WTC11 (cell line): ENCODE measurements at regions not wholly inside any gene's neighbourhood (a gene's known extent, or its start where the extent isn't known, plus 50 kb on each side); places are given as distances from the start of the nearest gene placed in this dataset.
A peak's percentile ranks its signal among the peaks of the same experiment; 100 is the strongest.

Source experiments
- ATAC-seq: fragments of 200-7000 bp; cut with Tn5 transposase; 2 replicates; pipeline ENCODE4 v1.10.0; 2021; ENCODE audit warnings: mild to moderate bottlenecking, moderate library complexity
- CTCF ChIA-PET: fragments of 300-600 bp; sonication (Branson Sonifier 250); formaldehyde crosslinking; loops from one replicate; lab custom pipeline; 2021; ENCODE audit warnings: antibody characterized with exemption; lab: Charles Lee
- POLR2A ChIA-PET: fragments of 350-600 bp; sonication (Branson Sonifier 250); formaldehyde crosslinking; loops from one replicate; lab custom pipeline; 2021; ENCODE audit warnings: antibody characterized with exemption; lab: Charles Lee
- DNase-seq: peaks from one replicate; pipeline ENCODE4 v3.0.0; 2021; ENCODE audit warnings: low spot score
- H3K27ac Mint-ChIP-seq: 2 replicates; pipeline ENCODE4 v1.8.0; 2021; ENCODE audit warnings: mixed read lengths
- H3K27me3 Mint-ChIP-seq: 2 replicates; pipeline ENCODE4 v1.8.0; 2021; ENCODE audit warnings: low read depth, mild to moderate bottlenecking, moderate library complexity, mixed read lengths
- H3K36me3 Mint-ChIP-seq: 2 replicates; pipeline ENCODE4 v1.8.0; 2021; ENCODE audit warnings: mixed read lengths
- H3K4me1 Mint-ChIP-seq: 2 replicates; pipeline ENCODE4 v1.8.0; 2022; ENCODE audit warnings: mixed read lengths
- H3K4me3 Mint-ChIP-seq: 2 replicates; pipeline ENCODE4 v1.8.0; 2021; ENCODE audit warnings: mild to moderate bottlenecking, moderate library complexity, mixed read lengths
- H3K9me3 Mint-ChIP-seq: 2 replicates; pipeline ENCODE4 v1.8.0; 2021; ENCODE audit warnings: mixed read lengths
- CTCF ChIP-seq: fragments of 200-600 bp; IDR thresholded peaks from 2 replicates; pipeline ENCODE4 v1.8.0; 2022; ENCODE audit warnings: antibody characterized with exemption
- E2F5 ChIP-seq: sonication (generic); formaldehyde crosslinking; IDR thresholded peaks from 2 replicates; pipeline ENCODE4 v1.8.1; 2022; ENCODE audit warnings: mild to moderate bottlenecking, moderate library complexity, missing genetic modification reagents
- ERG ChIP-seq: fragments of 250-450 bp; sonication (Bioruptor Pico); IDR thresholded peaks from 2 replicates; pipeline ENCODE4 v1.8.0; 2021; ENCODE audit warnings: mild to moderate bottlenecking
- FOXP4 ChIP-seq: sonication (generic); formaldehyde crosslinking; IDR thresholded peaks from 2 replicates; pipeline ENCODE4 v1.8.0; 2022; ENCODE audit warnings: mild to moderate bottlenecking, missing genetic modification reagents
- GRHL2 ChIP-seq: fragments of 250-450 bp; sonication (Bioruptor Pico); IDR thresholded peaks from 2 replicates; pipeline ENCODE4 v1.8.0; 2022; ENCODE audit warnings: mild to moderate bottlenecking, moderate library complexity; ENCODE audit not compliant: insufficient replicate concordance, severe bottlenecking
- IRF1 ChIP-seq: sonication (generic); formaldehyde crosslinking; IDR thresholded peaks from 2 replicates; pipeline ENCODE4 v1.8.0; 2023; ENCODE audit warnings: missing genetic modification reagents
- NFYB ChIP-seq: sonication (generic); formaldehyde crosslinking; conservative IDR thresholded peaks from 2 replicates; pipeline ENCODE4 v1.8.0; 2022; ENCODE audit warnings: low read depth, missing genetic modification reagents
- OVOL2 ChIP-seq: fragments of 250-450 bp; sonication (Bioruptor Pico); IDR thresholded peaks from 2 replicates; pipeline ENCODE4 v1.9.0; 2021; ENCODE audit warnings: mild to moderate bottlenecking, borderline replicate concordance
- PREB ChIP-seq: sonication (generic); formaldehyde crosslinking; IDR thresholded peaks from 2 replicates; pipeline ENCODE4 v1.8.1; 2022; ENCODE audit warnings: mild to moderate bottlenecking, missing genetic modification reagents, moderate library complexity, borderline replicate concordance
- SMAD4 ChIP-seq: sonication (generic); formaldehyde crosslinking; IDR thresholded peaks from 2 replicates; pipeline ENCODE4 v1.8.0; 2022; ENCODE audit warnings: mild to moderate bottlenecking, missing genetic modification reagents
- TCF7 ChIP-seq: sonication (generic); formaldehyde crosslinking; IDR thresholded peaks from 2 replicates; pipeline ENCODE4 v1.8.0; 2022; ENCODE audit warnings: mild to moderate bottlenecking, low read depth, missing genetic modification reagents, moderate library complexity
- ZNF263 ChIP-seq: sonication (generic); formaldehyde crosslinking; IDR thresholded peaks from 2 replicates; pipeline ENCODE4 v1.8.1; 2022; ENCODE audit warnings: low read depth, mild to moderate bottlenecking, moderate library complexity, missing genetic modification reagents
- ZNF281 ChIP-seq: sonication (generic); formaldehyde crosslinking; IDR thresholded peaks from 2 replicates; pipeline ENCODE4 v1.8.0; 2023; ENCODE audit warnings: mild to moderate bottlenecking, missing genetic modification reagents
- ZNF512 ChIP-seq: sonication (generic); formaldehyde crosslinking; IDR thresholded peaks from 2 replicates; pipeline ENCODE4 v1.8.1; 2022; ENCODE audit warnings: missing genetic modification reagents, borderline replicate concordance

- H3K27me3 Mint-ChIP-seq: peaks cover 2% of the 10 kb centered on the region; the same call in 1 of the 2 replicates
- TF ChIP-seq ZNF512 (no peak), CTCF (no peak), TCF7 (CRISPR knock-in tag) (no peak), GRHL2 (no peak), ZNF281 (CRISPR knock-in tag) (no peak), OVOL2 (CRISPR knock-in tag) (no peak), SMAD4 (CRISPR knock-in tag) (no peak), FOXP4 (CRISPR knock-in tag) (no peak), PREB (CRISPR knock-in tag) (no peak), E2F5 (CRISPR knock-in tag) (no peak), ERG (CRISPR knock-in tag) (no peak), ZNF263 (CRISPR knock-in tag) (no peak), NFYB (no peak), IRF1 (no peak)
- no peak overlapping the region for H3K4me3 Mint-ChIP-seq
- peaks cover 9% of the 10 kb centered on the region for H3K4me1 Mint-ChIP-seq
- ATAC-seq (peak; percentile 76), DNase-seq (peak; percentile 29)
- H3K36me3 Mint-ChIP-seq: no peaks in the 10 kb centered on the region
- peaks cover 14% of the 10 kb centered on the region for H3K9me3 Mint-ChIP-seq
- no peak overlapping the region for H3K27ac Mint-ChIP-seq
- CTCF ChIA-PET: interaction anchor here (0.6 to 1.8 kb wide), 10 partner anchors 11 to 478 kb away, joined by 3 to 7 read pairs (median 3); no protein-coding TSS in a partner anchor
- POLR2A ChIA-PET: no interaction called here
Measured at GRCh38 chr7:155405399-155406318, 52.3 kb upstream of the EN2 start.
